HG02763 (cell line): ENCODE measurements at regions not wholly inside any gene's neighbourhood (a gene's known extent, or its start where the extent isn't known, plus 50 kb on each side); places are given as distances from the start of the nearest gene placed in this dataset.

ENCODE experiments used
- ATAC-seq: cut with Tn5 transposase; IDR thresholded peaks from one replicate; pipeline ENCODE4 v1.9.1; 2021; ENCODE audit warnings: mild to moderate bottlenecking, moderate library complexity; ENCODE audit not compliant: unreplicated experiment

DNA sequence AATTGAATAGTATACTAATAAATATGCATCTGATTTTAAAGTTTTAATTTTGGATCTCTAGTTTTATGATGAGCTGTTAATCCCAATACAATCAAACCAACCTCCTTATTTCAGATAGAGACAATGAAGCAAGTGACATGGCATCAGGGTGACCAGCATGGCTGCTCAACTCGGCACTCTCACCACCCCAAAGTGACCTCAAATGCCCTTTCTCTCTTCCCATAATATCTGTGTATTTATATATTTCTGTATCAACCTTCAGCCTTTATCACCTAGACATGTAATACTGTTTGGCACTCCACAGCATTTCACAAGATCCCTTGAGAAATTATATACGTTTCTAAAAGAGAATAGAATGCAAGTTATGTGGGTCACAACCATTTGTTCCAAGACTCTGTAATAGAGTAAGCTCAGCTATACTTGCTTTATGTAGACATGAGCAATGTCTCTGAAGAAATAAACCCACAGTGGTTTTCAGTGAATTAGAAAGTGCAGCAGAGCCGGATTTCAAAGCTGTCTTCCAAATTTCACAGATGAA is 1623.2 kb upstream of the PABPC4L start:
- no peak for ATAC-seq

DNA sequence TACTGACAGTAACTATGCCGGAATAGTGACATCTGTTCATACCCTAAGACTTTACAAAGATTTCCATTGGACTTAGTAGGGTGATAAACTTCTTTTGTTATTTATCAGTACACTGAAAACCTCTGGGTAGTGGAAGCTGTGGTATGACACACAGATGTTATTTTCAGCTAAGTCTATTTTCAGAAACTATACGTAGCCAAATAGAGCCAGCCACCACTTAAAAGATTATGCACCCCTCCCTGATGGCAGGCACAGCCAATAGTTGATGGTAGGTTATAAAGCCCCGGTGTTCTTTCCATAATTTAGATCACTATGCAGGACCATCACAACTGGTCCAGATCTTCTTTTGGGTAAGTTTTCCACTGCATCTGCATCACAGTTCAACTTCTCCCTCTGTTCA is 1603.2 kb upstream of the PABPC4L start:
- ATAC-seq, result no peak

DNA sequence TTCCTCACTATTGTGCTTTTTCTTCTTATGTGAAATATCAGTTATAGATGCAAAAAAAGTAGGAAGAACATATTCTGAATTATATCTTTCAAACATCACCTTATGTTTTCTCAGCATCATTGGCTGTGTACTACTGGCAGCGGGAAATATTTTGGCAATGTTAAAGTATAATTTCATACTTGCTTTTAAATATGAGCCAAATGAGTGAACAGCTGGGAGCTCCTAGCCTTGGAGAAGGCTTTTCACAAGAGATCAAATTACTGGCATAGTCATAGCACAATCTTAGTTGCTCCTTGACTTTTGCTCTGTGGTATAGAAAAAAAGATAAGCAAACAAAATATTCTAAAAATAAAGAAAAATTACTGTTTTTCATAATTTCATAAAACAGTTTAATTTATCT is 1575.8 kb upstream of the PABPC4L start:
- ATAC-seq, result no peak

DNA sequence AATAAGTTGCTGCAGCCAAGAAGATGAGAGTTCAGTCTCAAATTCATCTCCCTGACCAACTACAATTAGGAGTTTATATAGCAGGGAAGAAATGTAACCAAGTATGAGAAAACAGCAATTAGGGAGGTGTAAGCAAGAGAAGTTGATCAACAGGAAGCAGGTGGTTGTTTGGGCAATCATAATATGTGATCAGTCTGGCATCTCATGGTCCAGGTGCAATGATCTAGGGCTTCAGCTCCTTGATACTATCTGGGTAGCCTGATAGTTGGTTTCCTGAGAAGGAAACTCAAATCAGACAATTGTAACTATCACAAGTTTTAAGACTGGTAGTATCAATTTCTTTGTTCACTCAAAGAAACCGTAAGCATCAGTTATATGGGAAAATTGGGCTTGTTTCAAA is 1574.3 kb upstream of the PABPC4L start:
- no peak for ATAC-seq

DNA sequence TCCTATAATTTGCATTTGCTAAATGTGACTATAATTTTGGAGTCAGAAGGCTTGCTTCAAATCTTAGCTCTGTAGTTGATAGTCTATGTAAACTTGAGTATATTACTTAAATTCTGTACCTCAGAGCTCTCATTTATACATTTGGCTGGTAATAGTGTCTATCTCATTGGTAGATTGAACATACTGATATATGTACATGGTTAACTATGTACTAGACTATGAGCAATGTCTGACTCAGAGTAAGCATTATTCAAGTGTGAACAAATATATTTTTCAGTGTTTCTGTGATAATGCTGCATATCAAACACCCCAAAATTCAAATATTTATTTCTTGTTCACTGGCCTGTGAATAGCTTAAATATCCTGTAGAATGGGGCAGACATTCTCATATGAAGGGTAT is 1568.9 kb upstream of the PABPC4L start:
- ATAC-seq, result no peak

DNA sequence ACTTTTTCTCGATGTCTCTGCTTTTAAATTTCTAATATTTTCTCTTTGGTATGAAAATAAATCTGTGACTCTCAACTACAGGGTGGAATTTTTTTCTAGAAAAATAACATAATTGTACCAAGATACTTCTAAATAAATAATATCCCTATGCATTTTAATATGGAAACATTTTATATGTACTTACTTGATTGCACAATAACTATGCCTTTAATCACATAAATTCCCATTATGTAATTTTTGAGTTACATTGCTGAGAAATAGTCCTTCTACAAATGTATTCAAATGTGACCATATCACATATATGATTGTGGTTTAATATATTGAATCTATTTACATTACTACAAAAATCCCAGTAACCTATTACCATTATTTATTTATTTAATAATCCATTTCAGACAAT is 1543.3 kb upstream of the PABPC4L start:
- ATAC-seq, result no peak

DNA sequence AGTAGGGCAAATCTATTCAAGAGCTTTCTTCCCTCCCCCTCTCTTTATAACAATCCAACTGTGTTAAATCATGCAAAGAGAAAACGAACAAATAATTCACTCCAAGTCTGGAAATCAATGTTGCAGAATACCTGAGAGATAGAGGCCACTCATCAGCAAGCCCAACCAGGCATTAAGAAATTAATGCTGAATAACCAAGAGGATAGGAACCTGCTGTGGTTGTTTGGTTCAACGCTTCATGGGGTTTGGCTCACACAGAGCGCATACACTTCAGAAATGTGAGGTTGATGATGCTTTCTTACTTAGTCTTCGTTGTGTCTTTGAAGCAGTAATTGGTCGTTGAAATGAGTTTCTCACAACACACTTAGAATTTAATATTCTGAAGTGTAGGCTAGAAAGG is 1540.0 kb upstream of the PABPC4L start:
- no peak for ATAC-seq

DNA sequence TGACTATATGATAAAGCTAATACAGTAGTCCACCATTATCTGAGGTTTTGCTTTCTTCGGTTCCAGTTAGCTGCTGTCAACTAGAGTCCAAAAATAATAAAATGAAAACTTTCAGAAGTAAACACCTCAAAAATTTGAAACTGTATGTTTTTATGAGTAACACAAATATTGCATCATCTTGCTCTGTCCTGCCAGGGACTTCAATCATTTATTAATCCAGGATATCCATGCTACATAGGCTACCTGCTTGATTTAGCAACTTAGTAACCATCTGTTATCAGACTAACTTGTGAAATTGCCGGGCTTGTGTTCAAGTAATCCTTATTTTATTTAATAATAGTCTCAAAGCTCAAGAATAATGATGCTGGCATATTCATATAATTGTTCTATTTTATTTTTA is 1537.8 kb upstream of the PABPC4L start:
- ATAC-seq, result no peak

DNA sequence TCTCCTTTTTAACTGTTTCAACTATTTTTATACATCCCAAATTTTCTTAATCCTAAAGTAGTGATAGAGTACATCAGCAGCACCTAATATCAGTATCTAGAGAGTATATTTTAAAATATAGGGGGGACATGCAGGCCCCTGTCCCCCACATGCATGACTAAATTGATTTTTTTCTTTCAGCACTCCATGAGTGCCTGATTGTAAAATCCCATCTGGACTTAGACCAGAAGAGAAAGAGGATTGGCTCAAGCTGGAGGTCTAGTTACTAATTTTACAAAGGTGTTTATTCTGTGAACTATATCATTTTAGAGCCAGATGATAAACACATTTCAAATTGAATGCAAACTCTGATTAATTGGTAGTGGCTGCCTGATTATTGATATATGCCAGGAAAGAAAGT is 1533.9 kb upstream of the PABPC4L start:
- no peak for ATAC-seq

DNA sequence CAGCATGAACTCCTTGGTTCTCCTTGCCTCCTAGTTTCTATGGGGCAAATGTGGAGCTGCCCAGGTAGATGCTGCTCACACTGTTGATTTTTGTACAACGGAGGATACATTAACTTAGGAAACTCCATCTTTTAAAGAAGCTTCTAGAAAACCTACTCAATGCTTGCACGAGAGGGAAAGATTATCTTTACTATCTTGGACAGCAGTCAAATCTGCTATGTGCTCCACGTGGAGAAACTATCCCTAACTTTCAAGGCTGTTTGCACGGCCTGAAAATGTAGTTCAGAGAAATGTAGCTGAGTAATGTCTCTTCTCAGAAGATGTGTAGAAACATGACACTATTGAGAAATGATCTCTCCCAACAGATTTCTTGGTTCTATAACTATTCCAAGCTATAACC is 1530.9 kb upstream of the PABPC4L start:
- no peak for ATAC-seq

DNA sequence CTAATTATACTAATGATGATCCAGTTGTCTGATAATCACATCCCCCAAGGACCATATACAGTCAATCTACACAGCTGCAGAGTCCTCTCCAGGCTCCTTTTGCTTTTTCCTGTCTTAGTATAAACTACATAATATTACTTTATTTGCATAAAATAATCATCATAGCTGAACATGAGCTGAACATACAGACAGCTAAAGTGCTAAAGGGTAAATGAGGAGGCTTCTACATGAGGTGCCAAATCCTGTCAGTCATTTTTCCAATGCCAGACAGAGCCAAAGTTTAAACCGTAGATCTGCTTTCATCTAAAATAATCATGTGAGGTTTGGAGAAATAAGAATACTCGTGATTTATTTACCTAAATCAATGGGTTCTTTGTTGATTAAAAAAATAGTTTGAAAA is 1530.1 kb upstream of the PABPC4L start:
- no peak for ATAC-seq

DNA sequence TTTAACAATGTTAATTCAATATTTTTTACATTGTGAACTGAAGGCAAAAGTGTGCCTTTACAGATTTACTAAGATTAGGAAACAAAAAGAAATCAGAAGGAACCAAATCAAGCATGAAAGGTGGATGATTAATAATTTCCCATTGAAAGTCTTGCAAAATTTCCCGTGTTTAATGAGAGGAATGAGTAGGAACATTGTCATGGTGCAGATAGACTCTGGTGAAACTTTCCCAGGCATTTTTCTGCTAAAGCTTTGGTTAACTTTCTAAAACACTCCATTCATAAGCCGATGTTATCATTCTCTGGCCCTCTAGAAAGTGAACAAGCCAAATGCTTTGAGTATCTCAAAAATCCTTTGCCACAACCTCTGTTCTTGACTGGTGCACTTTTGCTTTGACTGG is 1522.8 kb upstream of the PABPC4L start:
- no peak for ATAC-seq

DNA sequence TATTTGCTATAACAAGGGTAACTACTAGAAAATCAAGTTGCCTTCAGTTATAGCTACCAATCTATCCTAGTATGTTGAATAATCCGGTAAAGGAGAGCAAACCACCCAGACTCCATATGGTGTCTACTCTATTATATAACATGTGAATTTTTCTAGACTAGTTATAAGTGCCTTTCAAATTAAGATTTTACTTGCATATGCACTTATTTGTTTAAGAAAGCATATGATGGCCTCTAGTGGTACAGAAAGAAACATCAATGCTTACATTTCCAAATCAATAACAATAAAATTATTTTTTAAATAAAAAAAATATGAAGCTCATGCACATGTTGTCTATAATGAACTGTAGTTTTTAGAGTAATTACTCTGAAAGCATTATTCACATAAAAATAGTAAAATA is 1516.4 kb upstream of the PABPC4L start:
- ATAC-seq, result no peak

DNA sequence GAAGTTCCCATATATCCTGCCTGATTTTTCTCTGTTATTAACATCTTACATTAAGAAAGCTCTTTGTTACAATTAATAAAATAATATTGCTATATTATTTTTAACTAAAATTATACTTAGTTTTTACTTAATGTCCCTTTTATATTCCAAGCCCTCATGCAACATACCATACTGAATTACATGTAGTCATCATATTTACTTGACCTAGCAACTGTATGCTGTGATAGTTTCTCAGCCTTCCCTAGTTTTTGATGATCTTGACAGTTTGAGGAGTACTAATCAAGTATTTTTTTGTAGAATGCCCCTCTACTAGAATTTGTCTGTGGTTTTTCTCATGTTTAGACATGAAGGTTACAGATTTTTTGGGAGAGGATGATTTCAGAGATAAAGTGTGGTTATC is 1503.8 kb upstream of the PABPC4L start:
- no peak for ATAC-seq

DNA sequence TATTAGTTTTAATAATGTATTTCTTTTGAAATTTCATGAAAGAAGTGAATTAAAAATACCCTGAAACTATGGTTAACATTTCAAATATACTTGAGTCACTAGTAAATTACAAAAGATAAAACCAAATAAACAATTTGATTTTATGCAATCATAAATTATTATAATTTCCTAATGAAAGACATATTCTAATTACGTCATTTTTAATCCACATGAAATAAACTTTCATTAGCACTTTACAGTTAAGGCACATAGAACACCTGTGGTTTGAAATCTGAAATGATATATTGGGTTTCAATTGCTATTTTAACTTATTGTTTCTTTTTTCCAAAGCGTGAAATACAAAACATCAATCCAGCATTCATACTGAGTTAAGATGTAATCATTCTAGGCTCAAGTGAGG is 1492.5 kb upstream of the PABPC4L start:
- ATAC-seq, result no peak

DNA sequence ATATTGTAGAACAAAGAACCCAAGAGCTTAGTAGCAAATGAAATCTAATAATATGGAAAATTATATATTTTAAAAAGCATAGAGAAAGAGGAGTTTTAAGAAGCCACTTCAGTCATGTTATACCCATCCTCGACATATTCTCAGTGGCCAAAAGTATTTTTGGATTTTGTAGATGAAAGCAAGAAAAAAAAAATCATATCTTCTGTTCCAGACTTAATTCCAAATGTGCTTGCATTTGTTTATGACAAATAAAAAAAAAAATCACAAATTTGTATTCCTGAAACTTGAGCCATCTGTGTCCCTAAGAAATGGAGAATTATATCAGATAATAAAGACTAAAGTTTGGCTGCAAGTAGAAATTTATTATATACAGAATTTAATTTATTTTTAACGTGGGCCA is 1482.4 kb upstream of the PABPC4L start:
- no peak for ATAC-seq

DNA sequence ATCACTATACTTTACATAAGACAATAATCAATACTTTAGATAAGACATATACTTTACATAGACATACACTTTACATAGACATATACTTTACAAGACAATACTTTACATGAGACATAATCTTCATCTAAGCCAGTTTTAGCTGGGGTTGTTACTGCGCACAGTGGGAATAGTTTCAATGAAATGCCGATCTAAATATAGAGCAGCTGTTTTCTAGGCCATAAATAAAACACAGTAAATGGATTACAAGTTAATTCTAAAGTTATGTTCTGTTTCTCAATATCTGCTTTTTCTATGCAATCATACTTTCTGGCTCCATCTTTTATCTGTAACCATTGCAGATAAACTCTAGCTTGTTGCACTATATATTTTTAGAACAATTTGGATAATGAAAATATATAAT is 1470.6 kb upstream of the PABPC4L start:
- ATAC-seq, result no peak

DNA sequence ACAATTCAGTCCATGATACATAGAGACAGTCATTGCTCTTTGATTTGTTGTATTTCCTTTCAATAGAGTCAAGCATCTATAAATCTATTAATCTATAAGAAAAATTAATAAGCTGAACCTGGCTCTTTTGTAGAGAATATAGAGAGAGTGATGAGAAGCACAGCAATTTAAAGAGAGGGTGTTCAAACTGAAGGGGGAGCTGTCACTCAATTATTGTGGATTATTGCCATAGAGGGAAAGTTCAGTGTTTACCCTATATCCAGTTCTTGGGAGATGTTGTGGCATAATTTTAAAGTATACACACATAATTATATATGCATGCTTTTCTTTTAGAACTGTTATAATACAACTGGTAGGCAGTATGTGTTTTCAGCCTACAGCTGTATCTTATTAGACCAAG is 1469.0 kb upstream of the PABPC4L start:
- no peak for ATAC-seq
